Neural progenitor cell (in vitro differentiated cells): ENCODE measurements at regions not wholly inside any gene's neighbourhood (a gene's known extent, or its start where the extent isn't known, plus 50 kb on each side); places are given as distances from the start of the nearest gene placed in this dataset.

ENCODE experiments used
- DNase-seq: peaks from one replicate; pipeline ENCODE4 v3.0.0-alpha.2; 2016; ENCODE audit warnings: low spot score
- H2AFZ ChIP-seq: fragments of 200-600 bp; sonication (generic); replicated peaks from 2 replicates; pipeline ENCODE4 v1.6.1; 2016; ENCODE audit warnings: antibody characterized with exemption
- H3F3A ChIP-seq: fragments of 200-600 bp; sonication (generic); 2 replicates; pipeline ENCODE4 v1.6.1; 2016; ENCODE audit warnings: antibody characterized with exemption, low read depth
- H3K27ac ChIP-seq: fragments of 200-600 bp; sonication (generic); 2 replicates; pipeline ENCODE4 v1.5.1; 2016; ENCODE audit warnings: mild to moderate bottlenecking
- H3K27me3 ChIP-seq: fragments of 200-600 bp; sonication (generic); 2 replicates; pipeline ENCODE4 v1.6.1; 2016; ENCODE audit warnings: mild to moderate bottlenecking, moderate library complexity
- H3K36me3 ChIP-seq: fragments of 200-600 bp; sonication (generic); 2 replicates; pipeline ENCODE4 v1.5.1; 2016
- H3K4me1 ChIP-seq: fragments of 200-600 bp; sonication (generic); 2 replicates; pipeline ENCODE4 v1.6.1; 2016; ENCODE audit warnings: mixed run types
- H3K4me2 ChIP-seq: fragments of 200-600 bp; sonication (generic); 2 replicates; pipeline ENCODE4 v1.6.1; 2016
- H3K4me3 ChIP-seq: fragments of 200-600 bp; sonication (generic); 2 replicates; pipeline ENCODE4 v1.5.1; 2016
- H3K79me2 ChIP-seq: fragments of 200-600 bp; sonication (generic); 2 replicates; pipeline ENCODE4 v1.6.1; 2016; ENCODE audit warnings: low read depth
- H3K9ac ChIP-seq: fragments of 200-600 bp; sonication (generic); 2 replicates; pipeline ENCODE4 v1.6.1; 2016
- H3K9me3 ChIP-seq: fragments of 200-600 bp; sonication (generic); 2 replicates; pipeline ENCODE4 v1.5.1; 2016; ENCODE audit warnings: low read depth
- H4K20me1 ChIP-seq: fragments of 200-600 bp; sonication (generic); 2 replicates; pipeline ENCODE4 v1.6.1; 2016; ENCODE audit warnings: low read depth
- H3K27ac Mint-ChIP-seq: 3 replicates; pipeline ENCODE4 v1.8.0; 2021; ENCODE audit warnings: mixed read lengths
- H3K27me3 Mint-ChIP-seq: 2 replicates; pipeline ENCODE4 v1.8.0; 2022; ENCODE audit warnings: low read depth, mild to moderate bottlenecking, inconsistent platforms, moderate library complexity, mixed read lengths; ENCODE audit not compliant: insufficient read depth
- H3K36me3 Mint-ChIP-seq: 3 replicates; pipeline ENCODE4 v1.8.0; 2021; ENCODE audit warnings: mixed read lengths
- H3K4me1 Mint-ChIP-seq: 3 replicates; pipeline ENCODE4 v1.8.0; 2021; ENCODE audit warnings: mixed read lengths
- H3K4me3 Mint-ChIP-seq: 3 replicates; pipeline ENCODE4 v1.8.0; 2021; ENCODE audit warnings: mild to moderate bottlenecking, moderate library complexity, mixed read lengths
- H3K9me3 Mint-ChIP-seq: 3 replicates; pipeline ENCODE4 v1.8.0; 2020; ENCODE audit warnings: mixed read lengths
- CTCF ChIP-seq: fragments of 200-600 bp; sonication (generic); IDR thresholded peaks from 2 replicates; pipeline ENCODE4 v1.5.1; 2017; ENCODE audit warnings: antibody characterized with exemption, mild to moderate bottlenecking
- EZH2 ChIP-seq: fragments of 200-600 bp; sonication (generic); IDR thresholded peaks from 2 replicates; pipeline ENCODE4 v1.6.1; 2017; ENCODE audit warnings: antibody characterized with exemption, mild to moderate bottlenecking, moderate library complexity
- EZH2phosphoT487 ChIP-seq: fragments of 200-600 bp; sonication (generic); IDR thresholded peaks from 2 replicates; pipeline ENCODE4 v1.6.1; 2017; ENCODE audit warnings: antibody characterized with exemption

DNA sequence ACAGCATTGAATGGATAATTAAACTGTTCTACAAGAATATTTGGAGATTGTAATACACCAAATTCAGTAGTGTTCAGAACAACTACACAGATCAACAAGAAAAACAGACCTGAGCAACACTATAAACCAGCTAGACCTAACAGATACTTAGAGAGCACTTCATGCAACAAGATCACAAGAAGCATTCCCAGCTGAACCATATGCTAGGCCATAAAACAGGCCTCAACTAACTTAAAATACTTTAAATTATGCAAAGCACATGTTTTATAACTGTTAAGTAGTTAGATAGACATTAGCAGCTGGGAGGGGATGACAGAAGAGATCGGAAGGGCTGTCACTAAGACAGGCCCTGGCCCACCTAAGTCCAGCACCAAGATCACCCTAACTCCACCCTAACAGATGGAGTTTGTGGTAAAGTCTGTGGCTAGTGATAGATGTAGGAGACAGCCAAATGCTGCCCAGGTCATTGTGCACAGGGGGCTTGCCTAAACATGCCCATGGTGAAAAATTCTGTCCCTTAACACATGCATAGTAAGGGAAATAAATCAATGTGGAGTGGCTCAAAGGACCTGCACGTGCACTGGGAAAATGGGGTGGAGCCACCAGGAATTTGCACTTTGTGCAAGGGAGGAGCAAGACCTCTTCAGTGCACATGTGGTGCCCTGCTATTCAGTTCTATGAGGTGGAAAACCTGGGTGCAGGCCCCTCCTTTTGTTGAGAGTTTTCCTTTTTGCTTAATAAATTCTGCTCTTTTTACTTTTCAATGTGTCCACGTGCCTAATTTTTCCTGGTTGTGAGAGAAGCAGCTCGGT lies 567.8 kb upstream of the NRG3 start:
- Histone ChIP-seq H3K27ac (no peak overlapping the region), H3K4me2 (no peak overlapping the region), H2AFZ (peak overlapping the region; percentile 50), H3F3A (no peaks in the 10 kb centered on the region), H3K27me3 (no peaks in the 10 kb centered on the region), H3K79me2 (no peaks in the 10 kb centered on the region), H3K36me3 (no peaks in the 10 kb centered on the region), H3K4me1 (no peaks in the 10 kb centered on the region), H3K4me3 (no peak overlapping the region), H3K9me3 (no peaks in the 10 kb centered on the region), H3K9ac (no peak overlapping the region), H4K20me1 (no peaks in the 10 kb centered on the region)
- Mint-ChIP-seq H3K27ac (no peak overlapping the region), H3K9me3 (peaks cover 4% of the 10 kb centered on the region), H3K27me3 (no peaks in the 10 kb centered on the region), H3K4me1 (no peaks in the 10 kb centered on the region), H3K4me3 (no peak overlapping the region), H3K36me3 (no peaks in the 10 kb centered on the region)
- TF ChIP-seq EZH2phosphoT487 = no peak
- TF ChIP-seq CTCF = no peak
- no peak for TF ChIP-seq EZH2
- no peak for DNase-seq

DNA sequence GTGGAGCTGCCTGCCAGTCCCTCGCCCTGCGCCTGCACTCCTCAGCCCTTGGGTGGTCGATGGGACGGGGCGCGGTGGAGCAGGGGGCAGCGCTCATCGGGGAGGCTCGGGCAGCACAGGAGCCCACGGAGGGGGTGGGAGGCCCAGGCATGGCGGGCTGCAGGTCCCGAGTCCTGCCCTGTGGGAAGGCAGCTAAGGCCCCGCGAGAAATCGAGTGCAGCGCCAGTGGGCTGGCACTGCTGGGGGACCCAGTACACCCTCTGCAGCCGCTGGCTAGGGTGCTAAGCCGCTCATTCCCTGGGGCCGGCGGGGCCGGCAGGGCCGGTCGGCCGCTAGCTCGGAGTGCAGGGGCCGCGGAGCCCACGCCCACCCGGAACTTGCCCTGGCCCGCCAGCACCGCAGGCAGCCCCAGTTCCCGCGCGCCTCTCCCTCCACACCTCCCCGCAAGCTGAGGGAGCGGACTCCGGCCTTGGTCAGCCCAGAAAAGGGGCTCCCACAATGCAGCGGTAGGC lies 565.9 kb upstream of the NRG3 start:
- H3K36me3 ChIP-seq = no peaks in the 10 kb centered on the region
- TF ChIP-seq EZH2phosphoT487 (no peak), EZH2 (no peak), CTCF (no peak)
- no peak overlapping the region for H3K9ac ChIP-seq
- no peak overlapping the region for H3K4me3 ChIP-seq
- H3K27me3 ChIP-seq = no peaks in the 10 kb centered on the region
- no peaks in the 10 kb centered on the region for H3K4me1 ChIP-seq
- H3K9me3 ChIP-seq = no peaks in the 10 kb centered on the region
- DNase-seq = no peak
- Mint-ChIP-seq H3K36me3 (no peaks in the 10 kb centered on the region), H3K4me1 (no peaks in the 10 kb centered on the region), H3K4me3 (no peak overlapping the region), H3K27ac (no peak overlapping the region), H3K9me3 (peaks cover 4% of the 10 kb centered on the region), H3K27me3 (no peaks in the 10 kb centered on the region)
- no peak overlapping the region for H3K27ac ChIP-seq
- no peaks in the 10 kb centered on the region for H4K20me1 ChIP-seq
- no peak overlapping the region for H2AFZ ChIP-seq
- H3F3A ChIP-seq = no peaks in the 10 kb centered on the region
- no peaks in the 10 kb centered on the region for H3K79me2 ChIP-seq
- no peak overlapping the region for H3K4me2 ChIP-seq

GRCh38 chr10:81314471-81314870 lies 560.5 kb upstream of the NRG3 start:
- TF ChIP-seq CTCF = no peak
- no peak for TF ChIP-seq EZH2
- no peak for TF ChIP-seq EZH2phosphoT487
- Histone ChIP-seq H3K4me2 (no peak overlapping the region), H3K9me3 (no peaks in the 10 kb centered on the region), H3F3A (no peaks in the 10 kb centered on the region), H3K4me3 (no peak overlapping the region), H3K9ac (no peak overlapping the region), H4K20me1 (no peaks in the 10 kb centered on the region), H3K27ac (no peak overlapping the region), H3K79me2 (no peaks in the 10 kb centered on the region), H3K4me1 (no peaks in the 10 kb centered on the region), H3K27me3 (no peaks in the 10 kb centered on the region), H2AFZ (peak overlapping the region; percentile 45), H3K36me3 (no peaks in the 10 kb centered on the region)
- Mint-ChIP-seq H3K4me1 (no peaks in the 10 kb centered on the region), H3K27me3 (no peaks in the 10 kb centered on the region), H3K9me3 (peaks cover 3% of the 10 kb centered on the region), H3K36me3 (no peaks in the 10 kb centered on the region), H3K27ac (no peak overlapping the region), H3K4me3 (no peak overlapping the region)
- no peak for DNase-seq
